H1 (cell line): ENCODE measurements at regions not wholly inside any gene's neighbourhood (a gene's known extent, or its start where the extent isn't known, plus 50 kb on each side); places are given as distances from the start of the nearest gene placed in this dataset.

Source experiments
- CTCF ChIA-PET: fragments of 300-600 bp; sonication (Branson Sonifier 250); formaldehyde crosslinking; loops from one replicate; lab custom pipeline; 2021; ENCODE audit not compliant: partially characterized antibody; lab: Charles Lee
- POLR2A ChIA-PET: fragments of 300-600 bp; sonication (Branson Sonifier 250); formaldehyde crosslinking; loops from one replicate; lab custom pipeline; 2021; ENCODE audit warnings: inconsistent platforms; ENCODE audit not compliant: partially characterized antibody; lab: Charles Lee
- DNase-seq, 2 experiments: peaks; one replicate each; pipeline versions ENCODE4 v3.0.0 to v3.0.0-alpha.2; 2010 to 2022; ENCODE audit warnings: low spot score in 2 of 2, low read depth in 1 of 2, mixed read lengths in 1 of 2
- FAIRE-seq: peaks from 2 replicates; lab custom pipeline; 2011; peaks lifted over from hg19 to GRCh38; lab: Jason Lieb, UNC
- H2AFZ ChIP-seq: 2 replicates; pipeline ENCODE4 v1.8.1; 2012; ENCODE audit warnings: low read length, inconsistent platforms
- H2AK5ac ChIP-seq: 2 replicates; pipeline ENCODE4 v1.6.1; 2013; ENCODE audit warnings: low read depth, low read length
- H2BK120ac ChIP-seq: replicated peaks from 2 replicates; pipeline ENCODE3; 2013; ENCODE audit warnings: low read depth, low read length, inconsistent platforms
- H2BK12ac ChIP-seq: 2 replicates; pipeline ENCODE4 v1.6.1; 2013; ENCODE audit warnings: low read depth, low read length
- H2BK15ac ChIP-seq: 2 replicates; pipeline ENCODE4 v1.6.1; 2013; ENCODE audit warnings: low read length
- H2BK20ac ChIP-seq: 2 replicates; pipeline ENCODE4 v1.6.1; 2013; ENCODE audit warnings: low read length
- H2BK5ac ChIP-seq: 2 replicates; pipeline ENCODE4 v1.6.1; 2013; ENCODE audit warnings: low read depth, low read length
- H3K14ac ChIP-seq: 2 replicates; pipeline ENCODE4 v1.6.1; 2013; ENCODE audit warnings: inconsistent platforms; ENCODE audit not compliant: insufficient read length
- H3K18ac ChIP-seq: 2 replicates; pipeline ENCODE4 v1.6.1; 2013; ENCODE audit warnings: low read length; ENCODE audit errors: extremely low read depth
- H3K23ac ChIP-seq: 2 replicates; pipeline ENCODE4 v1.6.1; 2013; ENCODE audit warnings: inconsistent platforms; ENCODE audit not compliant: insufficient read length
- H3K23me2 ChIP-seq: 2 replicates; pipeline ENCODE4 v1.6.1; 2013; ENCODE audit warnings: low read depth, low read length
- H3K27ac ChIP-seq: 2 replicates; pipeline ENCODE4 v1.6.1; 2011; ENCODE audit warnings: low read depth, low read length, inconsistent platforms
- H3K27me3 ChIP-seq, 4 experiments: replicated peaks in 1 of 4; 1 replicate in 1 of 4; 2 replicates in 3 of 4; pipeline versions ENCODE4 v1.6.1 to v1.8.1; 2011 to 2013; ENCODE audit warnings: low read length in 3 of 4, mild to moderate bottlenecking in 3 of 4, inconsistent platforms in 2 of 4, mixed read lengths in 2 of 4, moderate library complexity in 1 of 4; ENCODE audit not compliant: control insufficient read depth in 3 of 4, insufficient read depth in 3 of 4; ENCODE audit errors: extremely low read depth in 1 of 4
- H3K36me3 ChIP-seq, 4 experiments: 2 replicates each; pipeline versions ENCODE4 v1.6.1 to v1.8.1; 2011 to 2013; ENCODE audit warnings: mild to moderate bottlenecking in 4 of 4, low read length in 3 of 4, moderate library complexity in 2 of 4, control low read depth in 1 of 4, inconsistent platforms in 1 of 4; ENCODE audit not compliant: insufficient read depth in 4 of 4, control insufficient read depth in 2 of 4
- H3K4ac ChIP-seq: replicated peaks from 2 replicates; pipeline ENCODE3; 2013; ENCODE audit warnings: low read length, low read depth, mixed read lengths, inconsistent platforms; ENCODE audit not compliant: insufficient read length
- H3K4me1 ChIP-seq, 4 experiments: replicated peaks in 1 of 4; 1 replicate in 1 of 4; 2 replicates in 3 of 4; pipeline versions ENCODE4 v1.6.1 to v1.8.1; 2011 to 2013; ENCODE audit warnings: low read length in 3 of 4, inconsistent platforms in 2 of 4, mixed read lengths in 1 of 4; ENCODE audit not compliant: insufficient read depth in 4 of 4, control insufficient read depth in 3 of 4
- H3K4me2 ChIP-seq, 2 experiments: 2 replicates each; pipeline versions ENCODE4 v1.6.1 to v1.8.1; 2011 to 2013; ENCODE audit warnings: low read depth in 2 of 2, low read length in 2 of 2, control low read depth in 1 of 2, inconsistent platforms in 1 of 2, mild to moderate bottlenecking in 1 of 2; ENCODE audit not compliant: insufficient read depth in 1 of 2
- H3K4me3 ChIP-seq, 4 experiments: fragments of 200-600, 300-600 bp in 1 of 4; sonication (generic), shearing (Covaris generic), sonication (Bioruptor Twin) in 1 of 4; 2 replicates each; pipeline versions ENCODE4 v1.5.1 to v1.8.1; 2011 to 2016; ENCODE audit warnings: low read length in 4 of 4, low read depth in 3 of 4, control low read depth in 2 of 4, inconsistent platforms in 2 of 4, mild to moderate bottlenecking in 2 of 4, mixed read lengths in 1 of 4, moderate library complexity in 1 of 4; ENCODE audit not compliant: insufficient read depth in 2 of 4; ENCODE audit errors: extremely low read depth in 1 of 4
- H3K56ac ChIP-seq: replicated peaks from 2 replicates; pipeline ENCODE3; 2013; ENCODE audit warnings: low read depth, mild to moderate bottlenecking, mixed read lengths, low read length, inconsistent platforms; ENCODE audit not compliant: insufficient read length
- H3K79me1 ChIP-seq: 2 replicates; pipeline ENCODE4 v1.6.1; 2013; ENCODE audit warnings: low read depth, low read length, control low read depth
- H3K79me2 ChIP-seq, 2 experiments: 2 replicates each; pipeline versions ENCODE4 v1.6.1 to v1.8.1; 2012 to 2013; ENCODE audit warnings: low read length in 2 of 2, mild to moderate bottlenecking in 2 of 2, inconsistent platforms in 1 of 2; ENCODE audit not compliant: insufficient read depth in 2 of 2, control insufficient read depth in 1 of 2
- H3K9ac ChIP-seq, 4 experiments: replicated peaks in 1 of 4; 1 replicate in 1 of 4; 2 replicates in 3 of 4; pipeline versions ENCODE4 v1.6.1 to v1.8.1; 2011 to 2013; ENCODE audit warnings: low read depth in 3 of 4, low read length in 3 of 4, control low read depth in 2 of 4, mild to moderate bottlenecking in 2 of 4, moderate library complexity in 2 of 4, inconsistent platforms in 1 of 4; ENCODE audit errors: extremely low read depth in 1 of 4
- H3K9me3 ChIP-seq, 2 experiments: 2 replicates each; pipeline versions ENCODE4 v1.6.1 to v1.8.1; 2012 to 2013; ENCODE audit warnings: mild to moderate bottlenecking in 2 of 2, moderate library complexity in 2 of 2, control low read depth in 1 of 2, inconsistent platforms in 1 of 2, low read depth in 1 of 2, low read length in 1 of 2, mixed read lengths in 1 of 2; ENCODE audit not compliant: insufficient read depth in 2 of 2
- H4K20me1 ChIP-seq, 2 experiments: replicated peaks in 1 of 2; 2 replicates each; pipeline versions ENCODE3 to v1.8.1; 2011 to 2013; ENCODE audit warnings: inconsistent platforms in 2 of 2, low read length in 2 of 2, mild to moderate bottlenecking in 1 of 2; ENCODE audit not compliant: insufficient read depth in 2 of 2, control insufficient read depth in 1 of 2
- H4K5ac ChIP-seq: 2 replicates; pipeline ENCODE4 v1.6.1; 2013; ENCODE audit warnings: low read length, low read depth, mixed read lengths, inconsistent platforms; ENCODE audit not compliant: insufficient read length
- H4K8ac ChIP-seq: 2 replicates; pipeline ENCODE4 v1.8.0; 2013; ENCODE audit warnings: mild to moderate bottlenecking, moderate library complexity, low read length, inconsistent platforms; ENCODE audit not compliant: insufficient read depth; ENCODE audit errors: extremely low read depth
- H4K91ac ChIP-seq: replicated peaks from 2 replicates; pipeline ENCODE3; 2013; ENCODE audit warnings: low read length, mixed read lengths, inconsistent platforms; ENCODE audit not compliant: insufficient read length
- RFX5 ChIP-seq: IDR thresholded peaks from 2 replicates; pipeline ENCODE4 v1.6.1; 2011; ENCODE audit warnings: low read depth, low read length, improper control_type of control experiment, borderline replicate concordance
- WGBS, 2 experiments: shearing (Covaris generic) in 1 of 2; methylation state at CpG; one replicate each; pipeline versions ENCODE4 v1.1.6 to v1.1.7; 2013 to 2015; ENCODE audit warnings: low lambda C conversion rate in 2 of 2, mixed read lengths in 2 of 2, inconsistent platforms in 1 of 2, low coverage in 1 of 2, missing lambda C conversion rate in 1 of 2; ENCODE audit not compliant: insufficient replicate concordance in 2 of 2, insufficient coverage in 1 of 2, insufficient read length in 1 of 2; ENCODE audit errors: extremely low coverage in 1 of 2, missing lambda C conversion rate in 1 of 2; 5-methylcytosine and 5-hydroxymethylcytosine counted together

- no peak overlapping the region for H3K9ac ChIP-seq
- no peak overlapping the region for H2BK15ac ChIP-seq
- H2BK20ac ChIP-seq = no peak overlapping the region
- no peak overlapping the region for H3K23ac ChIP-seq
- no peaks in the 10 kb centered on the region for H3K79me1 ChIP-seq
- no peaks in the 10 kb centered on the region for H3K23me2 ChIP-seq
- no peak overlapping the region for H3K56ac ChIP-seq
- no peaks in the 10 kb centered on the region for H3K36me3 ChIP-seq
- FAIRE-seq (no peak), DNase-seq (no peak)
- no peak overlapping the region for H2AFZ ChIP-seq
- H4K5ac ChIP-seq = no peak overlapping the region
- no peaks in the 10 kb centered on the region for H3K79me2 ChIP-seq
- H3K4ac ChIP-seq = no peak overlapping the region
- no peak overlapping the region for H2BK5ac ChIP-seq
- H4K91ac ChIP-seq = no peak overlapping the region
- no peak overlapping the region for H4K8ac ChIP-seq
- H2AK5ac ChIP-seq = no peak overlapping the region
- no peak overlapping the region for H3K14ac ChIP-seq
- no peak for TF ChIP-seq RFX5
- TF ChIP-seq, all 59 proteins: peak for 0
- Histone ChIP-seq H3K4me2 (no peak overlapping the region), H3K4me3 (no peak overlapping the region), H3K27me3 (no peaks in the 10 kb centered on the region), H4K20me1 (no peaks in the 10 kb centered on the region), H2BK12ac (no peak overlapping the region), H3K18ac (no peak overlapping the region), H3K4me1 (peaks cover 0 to 6% (median 5%) of the 10 kb centered on the region in 4 experiments; a peak in 4 of 7 replicates), H3K9me3 (no peaks in the 10 kb centered on the region), H3K27ac (no peak overlapping the region), H2BK120ac (no peak overlapping the region)
- WGBS, 2 experiments = 88% methylated on average over 1 of the region's 1 CpG; no CpG with 5 or more reads in 1 of the 2 experiments
- CTCF ChIA-PET = interaction anchor here (0.7 to 7.7 kb wide), 7 partner anchors 16 to 538 kb away, joined by 3 to 90 read pairs (median 3); no protein-coding TSS in a partner anchor
- POLR2A ChIA-PET = no interaction called here
Observed at GRCh38 chr9:100697339-100697738, 119.5 kb downstream of the CAVIN4 start.
